ENCODE measurements at regions not wholly inside any gene's neighbourhood (a gene's known extent, or its start where the extent isn't known, plus 50 kb on each side); places are given as distances from the start of the nearest gene placed in this dataset.
A peak's percentile ranks its signal among the peaks of the same experiment; 100 is the strongest.

DNA sequence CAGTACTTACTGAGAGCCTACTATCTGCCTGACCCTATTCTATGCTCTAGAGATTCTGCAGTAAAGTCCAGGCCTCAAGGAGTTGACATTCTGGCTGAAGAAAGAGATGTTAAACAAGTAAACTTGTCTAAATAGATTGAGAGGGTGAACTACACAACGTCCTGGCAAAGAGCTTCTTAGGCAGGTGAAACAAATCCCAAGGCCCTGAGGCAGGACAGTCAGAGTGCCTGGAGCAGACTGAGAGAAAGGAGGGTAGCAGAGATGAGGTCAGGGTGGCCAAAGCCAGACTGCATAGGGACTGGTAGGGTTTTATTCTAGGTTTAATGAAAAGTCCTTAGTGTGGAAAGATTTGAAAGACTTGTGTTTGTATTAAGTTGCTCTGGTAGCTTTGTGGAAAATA, 84.5 kb upstream of the ATP11B start:
- H3K36me3 ChIP-seq (ENCODE audit: low read depth): no peaks in the 10 kb centered on the region
- no peaks in the 10 kb centered on the region for H3K9me2 ChIP-seq (ENCODE audit: insufficient read depth)
- peaks cover 6% of the 10 kb centered on the region for H3K4me1 ChIP-seq (replicated peaks; ENCODE audit: insufficient read depth)
- intact Hi-C loops (cut with micrococcal nuclease; ENCODE audit: unreplicated experiment): no loop called here
- no peaks in the 10 kb centered on the region for H4K20me1 ChIP-seq (ENCODE audit: insufficient read depth)
- ChIA-PET POLR2A (ENCODE audit: unreplicated experiment) (interaction anchor here (0.6 kb wide), 1 partner anchor 1216 kb away, joined by 4 read pairs; no protein-coding TSS in a partner anchor), CTCF (interaction anchor here (0.7 to 0.9 kb wide), 2 partner anchors 13 to 30 kb away, joined by 3 to 4 read pairs; no protein-coding TSS in a partner anchor)
- no peak overlapping the region for H3K4me2 ChIP-seq
- no TSS peak for BruUV-seq (replicated peaks)
- TF ChIP-seq, protein P1, sequence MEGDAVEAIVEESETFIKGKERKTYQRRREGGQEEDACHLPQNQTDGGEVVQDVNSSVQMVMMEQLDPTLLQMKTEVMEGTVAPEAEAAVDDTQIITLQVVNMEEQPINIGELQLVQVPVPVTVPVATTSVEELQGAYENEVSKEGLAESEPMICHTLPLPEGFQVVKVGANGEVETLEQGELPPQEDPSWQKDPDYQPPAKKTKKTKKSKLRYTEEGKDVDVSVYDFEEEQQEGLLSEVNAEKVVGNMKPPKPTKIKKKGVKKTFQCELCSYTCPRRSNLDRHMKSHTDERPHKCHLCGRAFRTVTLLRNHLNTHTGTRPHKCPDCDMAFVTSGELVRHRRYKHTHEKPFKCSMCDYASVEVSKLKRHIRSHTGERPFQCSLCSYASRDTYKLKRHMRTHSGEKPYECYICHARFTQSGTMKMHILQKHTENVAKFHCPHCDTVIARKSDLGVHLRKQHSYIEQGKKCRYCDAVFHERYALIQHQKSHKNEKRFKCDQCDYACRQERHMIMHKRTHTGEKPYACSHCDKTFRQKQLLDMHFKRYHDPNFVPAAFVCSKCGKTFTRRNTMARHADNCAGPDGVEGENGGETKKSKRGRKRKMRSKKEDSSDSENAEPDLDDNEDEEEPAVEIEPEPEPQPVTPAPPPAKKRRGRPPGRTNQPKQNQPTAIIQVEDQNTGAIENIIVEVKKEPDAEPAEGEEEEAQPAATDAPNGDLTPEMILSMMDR (conservative IDR thresholded peaks at IDR 0.05): no peak
- no peak for TF ChIP-seq EZH2 (IDR thresholded peaks at IDR 0.05; ENCODE audit: low read depth)
- H3K27me3 ChIP-seq (ENCODE audit: insufficient read depth, low read depth): no peaks in the 10 kb centered on the region
- H2AFZ ChIP-seq: peak overlapping the region; percentile 41; the same call in 1 of the 2 replicates
- no peak overlapping the region for H3K27ac ChIP-seq
- H3F3A ChIP-seq (ENCODE audit: insufficient read depth, low read depth): no peaks in the 10 kb centered on the region
- no peaks in the 10 kb centered on the region for H3K79me2 ChIP-seq (ENCODE audit: low read depth)
- H3K9me3 ChIP-seq (ENCODE audit: insufficient read depth, low read depth): no peaks in the 10 kb centered on the region
- no peak overlapping the region for H3K4me3 ChIP-seq
- no peak for DNase-seq

DNA sequence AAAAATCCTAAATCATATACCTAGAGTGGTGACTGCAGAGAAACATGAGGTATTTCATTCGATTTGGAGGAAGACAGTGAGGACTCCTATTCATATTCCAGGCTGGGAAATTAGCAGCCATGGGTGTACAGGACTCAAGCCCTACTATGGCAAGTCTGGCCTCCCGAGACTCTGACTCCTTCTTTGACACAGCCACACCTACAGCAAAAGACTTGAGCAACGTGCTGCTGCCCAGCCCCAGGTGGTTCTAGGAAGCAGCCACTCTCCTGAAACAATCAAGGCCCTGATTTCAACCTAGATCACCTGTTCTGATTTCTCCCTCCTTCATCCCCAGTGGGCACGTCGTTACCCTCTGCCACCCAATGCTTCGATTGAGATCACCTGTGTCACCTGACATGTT, 84.0 kb upstream of the ATP11B start:
- H4K20me1 ChIP-seq (ENCODE audit: insufficient read depth): no peaks in the 10 kb centered on the region
- ChIA-PET POLR2A (ENCODE audit: unreplicated experiment) (no interaction called here), CTCF (interaction anchor here (0.7 to 0.9 kb wide), 3 partner anchors 12 to 195 kb away, joined by 3 to 6 read pairs (median 4); no protein-coding TSS in a partner anchor)
- no peak overlapping the region for H2AFZ ChIP-seq
- no peaks in the 10 kb centered on the region for H3K9me3 ChIP-seq (ENCODE audit: insufficient read depth, low read depth)
- no peaks in the 10 kb centered on the region for H3K9me2 ChIP-seq (ENCODE audit: insufficient read depth)
- no peak overlapping the region for H3K4me3 ChIP-seq
- TF ChIP-seq, protein P1 (conservative IDR thresholded peaks at IDR 0.05): no peak
- TF ChIP-seq EZH2 (IDR thresholded peaks at IDR 0.05; ENCODE audit: low read depth): no peak
- no peak overlapping the region for H3K4me2 ChIP-seq
- no peaks in the 10 kb centered on the region for H3K36me3 ChIP-seq (ENCODE audit: low read depth)
- intact Hi-C loops (cut with micrococcal nuclease; ENCODE audit: unreplicated experiment): no loop called here
- no peaks in the 10 kb centered on the region for H3K27me3 ChIP-seq (ENCODE audit: insufficient read depth, low read depth)
- no peaks in the 10 kb centered on the region for H3F3A ChIP-seq (ENCODE audit: insufficient read depth, low read depth)
- no peaks in the 10 kb centered on the region for H3K79me2 ChIP-seq (ENCODE audit: low read depth)
- H3K4me1 ChIP-seq (replicated peaks; ENCODE audit: insufficient read depth): peaks cover 9% of the 10 kb centered on the region
- no peak for DNase-seq
- no TSS peak for BruUV-seq (replicated peaks)
- H3K27ac ChIP-seq: no peak overlapping the region

GRCh38 chr3:182710557-182711157, 82.6 kb upstream of the ATP11B start:
- H3K27me3 ChIP-seq (ENCODE audit: insufficient read depth, low read depth): no peaks in the 10 kb centered on the region
- no TSS peak for BruUV-seq (replicated peaks)
- H3K9me3 ChIP-seq (ENCODE audit: insufficient read depth, low read depth): no peaks in the 10 kb centered on the region
- TF ChIP-seq, protein P1 (conservative IDR thresholded peaks at IDR 0.05): peak; percentile 93
- TF ChIP-seq EZH2 (IDR thresholded peaks at IDR 0.05; ENCODE audit: low read depth): no peak
- intact Hi-C loops (cut with micrococcal nuclease; ENCODE audit: unreplicated experiment): loop anchor here (1.0 to 10.0 kb wide), 4 partner anchors 197 to 1001 kb away; partner anchors contain the start of gene MCCC1
- POLR2A ChIA-PET (ENCODE audit: unreplicated experiment): interaction anchor here (0.7 kb wide), 1 partner anchor 99 kb away, joined by 8 read pairs; no protein-coding TSS in a partner anchor
- no peak overlapping the region for H3K27ac ChIP-seq
- CTCF ChIA-PET: interaction anchor here (0.6 to 0.7 kb wide), 2 partner anchors 90 to 94 kb away, joined by 4 to 11 read pairs; no protein-coding TSS in a partner anchor
- H3K4me1 ChIP-seq (replicated peaks; ENCODE audit: insufficient read depth): peaks cover 17% of the 10 kb centered on the region
- no peaks in the 10 kb centered on the region for H4K20me1 ChIP-seq (ENCODE audit: insufficient read depth)
- H3K79me2 ChIP-seq (ENCODE audit: low read depth): no peaks in the 10 kb centered on the region
- no peak overlapping the region for H3K4me2 ChIP-seq
- H3F3A ChIP-seq (ENCODE audit: insufficient read depth, low read depth): no peaks in the 10 kb centered on the region
- no peak overlapping the region for H3K4me3 ChIP-seq
- H3K36me3 ChIP-seq (ENCODE audit: low read depth): no peaks in the 10 kb centered on the region
- no peaks in the 10 kb centered on the region for H3K9me2 ChIP-seq (ENCODE audit: insufficient read depth)
- H2AFZ ChIP-seq: no peak overlapping the region
- DNase-seq: peak in 1 of 2 experiments; percentile 45

Data from PC-9 (cell line).